Globus pallidus (tissue), 1 donor: ENCODE measurements at regions not wholly inside any gene's neighbourhood (a gene's known extent, or its start where the extent isn't known, plus 50 kb on each side); places are given as distances from the start of the nearest gene placed in this dataset.

Source experiments
- DNase-seq: peaks from one replicate; pipeline ENCODE4 v3.0.0-alpha.2; 2015; ENCODE audit warnings: low spot score

- DNase-seq, result no peak
Measured at GRCh38 chr14:71636820-71637471, 295.3 kb upstream of the RGS6 start.

GRCh38 chr14:71638523-71639196 is 293.6 kb upstream of the RGS6 start:
- DNase-seq, result no peak

GRCh38 chr14:71642715-71643114 is 289.5 kb upstream of the RGS6 start:
- DNase-seq, result no peak

- DNase-seq, result no peak
Measured at GRCh38 chr14:71645656-71646055, 286.6 kb upstream of the RGS6 start.

GRCh38 chr14:71646518-71646917 is 285.7 kb upstream of the RGS6 start:
- no peak for DNase-seq

GRCh38 chr14:71647086-71647784 is 285.0 kb upstream of the RGS6 start:
- DNase-seq, result no peak

- DNase-seq, result no peak
Measured at GRCh38 chr14:71648725-71649124, 283.5 kb upstream of the RGS6 start.

- DNase-seq, result no peak
Measured at GRCh38 chr14:71650187-71650755, 282.0 kb upstream of the RGS6 start.

GRCh38 chr14:71651228-71651627 is 281.0 kb upstream of the RGS6 start:
- DNase-seq, result no peak

- no peak for DNase-seq
Measured at GRCh38 chr14:71652368-71652767, 279.9 kb upstream of the RGS6 start.

GRCh38 chr14:71654810-71655209 is 277.4 kb upstream of the RGS6 start:
- no peak for DNase-seq

GRCh38 chr14:71658261-71658860 is 273.9 kb upstream of the RGS6 start:
- no peak for DNase-seq

GRCh38 chr14:71659159-71659558 is 273.1 kb upstream of the RGS6 start:
- no peak for DNase-seq

- DNase-seq, result no peak
Measured at GRCh38 chr14:71661441-71661840, 270.8 kb upstream of the RGS6 start.

- no peak for DNase-seq
Measured at GRCh38 chr14:71662291-71662790, 269.9 kb upstream of the RGS6 start.

- no peak for DNase-seq
Measured at GRCh38 chr14:71665157-71665556, 267.1 kb upstream of the RGS6 start.

GRCh38 chr14:71665781-71666180 is 266.4 kb upstream of the RGS6 start:
- no peak for DNase-seq

GRCh38 chr14:71666571-71667145 is 265.6 kb upstream of the RGS6 start:
- no peak for DNase-seq

- no peak for DNase-seq
Measured at GRCh38 chr14:71668186-71668912, 263.9 kb upstream of the RGS6 start.

GRCh38 chr14:71672596-71672995 is 259.6 kb upstream of the RGS6 start:
- no peak for DNase-seq
